Right ventricle myocardium superior (tissue), 1 donor: ENCODE measurements at regions not wholly inside any gene's neighbourhood (a gene's known extent, or its start where the extent isn't known, plus 50 kb on each side); places are given as distances from the start of the nearest gene placed in this dataset.
"Not testable (repeated sequence)": the region's sequence is repeated elsewhere in the genome, so short reads cannot be mapped to it uniquely, and the experiment has no call there.

Experiments
- ATAC-seq: fragments of 200-7000 bp; cut with Tn5 transposase; one replicate; pipeline ENCODE4 v1.9.1; 2020; ENCODE audit warnings: mild to moderate bottlenecking; ENCODE audit not compliant: poor library complexity
- DNase-seq: peaks from one replicate; pipeline ENCODE4 v3.0.0-alpha.2; 2020
- intact Hi-C: fragments of 100-400 bp; cut with DNase I; formaldehyde crosslinking; loops from one replicate; pipeline ENCODE4 v1.11.2; 2022
- donor health status: DM: no; HTN: yes; CAD: no; lungs with severe emphysema.

GRCh38 chr10:44281662-44282061, 103.2 kb downstream of the CXCL12 start:
- DNase-seq (no peak), ATAC-seq (no peak)
- intact Hi-C loops, result no loop called here

- DNase-seq (peak; percentile 69), ATAC-seq (peak; percentile 79)
- intact Hi-C loops, result no loop called here
These were observed 103.7 kb downstream of the CXCL12 start for GRCh38 chr10:44281089-44281613.

GRCh38 chr10:44280226-44281014, 104.5 kb downstream of the CXCL12 start:
- ATAC-seq (peak; percentile 70), DNase-seq (peak; percentile 44)
- intact Hi-C loops, result no loop called here

GRCh38 chr10:44279426-44280126, 105.3 kb downstream of the CXCL12 start:
- intact Hi-C loops, result no loop called here

GRCh38 chr10:44278837-44279324, 106.0 kb downstream of the CXCL12 start:
- no peak for DNase-seq
- intact Hi-C loops, result no loop called here

More at GRCh38 chr10:44279426-44280126, 105.3 kb downstream of the CXCL12 start:
- DNase-seq (no peak), ATAC-seq (no peak)

GRCh38 chr10:44268435-44268948, 116.4 kb downstream of the CXCL12 start:
- ATAC-seq, DNase-seq, intact Hi-C loops: not testable (repeated sequence)

More at GRCh38 chr10:44278837-44279324, 106.0 kb downstream of the CXCL12 start:
- ATAC-seq, result no peak

- intact Hi-C loops, result no loop called here
- ATAC-seq, result no peak
- no peak for DNase-seq
These were observed 117.9 kb downstream of the CXCL12 start for GRCh38 chr10:44267007-44267406.

GRCh38 chr10:44264244-44264643, 120.7 kb downstream of the CXCL12 start:
- intact Hi-C loops, result no loop called here
- DNase-seq (no peak), ATAC-seq (peak; percentile 30)

GRCh38 chr10:44263771-44264170, 121.1 kb downstream of the CXCL12 start:
- intact Hi-C loops, result no loop called here
- DNase-seq, result no peak
- ATAC-seq, result peak; percentile 17

- no peak for ATAC-seq
- intact Hi-C loops, result no loop called here
- no peak for DNase-seq
These were observed 122.2 kb downstream of the CXCL12 start for GRCh38 chr10:44262551-44263251.

GRCh38 chr10:44261710-44262455, 123.0 kb downstream of the CXCL12 start:
- intact Hi-C loops, result no loop called here
- ATAC-seq, result peak; percentile 50
- peak; percentile 52 for DNase-seq

- peak; percentile 85 for ATAC-seq
These were observed 123.6 kb downstream of the CXCL12 start for GRCh38 chr10:44261296-44261695.

GRCh38 chr10:44260286-44260928, 124.5 kb downstream of the CXCL12 start:
- no peak for ATAC-seq
- DNase-seq, result no peak
- intact Hi-C loops, result no loop called here

More at GRCh38 chr10:44261296-44261695, 123.6 kb downstream of the CXCL12 start:
- intact Hi-C loops, result no loop called here
- DNase-seq, result peak; percentile 79

- DNase-seq (no peak), ATAC-seq (no peak)
- intact Hi-C loops, result no loop called here
These were observed 125.6 kb downstream of the CXCL12 start for GRCh38 chr10:44259090-44259874.

- no peak for ATAC-seq
- no peak for DNase-seq
- intact Hi-C loops, result no loop called here
These were observed 126.3 kb downstream of the CXCL12 start for GRCh38 chr10:44258460-44259089.

GRCh38 chr10:44258019-44258418, 126.9 kb downstream of the CXCL12 start:
- no peak for DNase-seq
- intact Hi-C loops, result no loop called here
- no peak for ATAC-seq
